K562 (cell line): ENCODE measurements at regions not wholly inside any gene's neighbourhood (a gene's known extent, or its start where the extent isn't known, plus 50 kb on each side); places are given as distances from the start of the nearest gene placed in this dataset.

Experiments used
- ATAC-seq: fragments of 200-7000 bp; cut with Tn5 transposase; 3 replicates; pipeline ENCODE4 v1.9.1; 2020; ENCODE audit warnings: moderate library complexity
- BruUV-seq: library from RNA; stranded (reverse); fragments of 400-500 nt; replicated peaks from 2 replicates; lab custom pipeline; 2021; lab: Mats Ljungman, UMichigan
- CTCF ChIA-PET: fragments of 300-600 bp; formaldehyde crosslinking; extraction: SDS; loops from one replicate; lab custom pipeline; 2021; ENCODE audit warnings: low intra/inter-chr PET ratio; lab: Yijun Ruan, JAX
- POLR2A ChIA-PET: fragments of 300-600, 350-650 bp; sonication (Branson Sonifier 250); formaldehyde crosslinking; extraction: SDS; loops from one replicate; lab custom pipeline; 2021; ENCODE audit warnings: antibody characterized with exemption, inconsistent platforms; lab: Yijun Ruan, JAX
- DNase-seq, 4 experiments: peaks; one replicate each; pipeline versions ENCODE4 v3.0.0 to v3.0.0-alpha.2; 2011 to 2018; ENCODE audit warnings: low spot score in 3 of 4, mixed read lengths in 3 of 4; ENCODE audit errors: extremely low read depth in 1 of 4
- FAIRE-seq: peaks from 2 replicates; lab custom pipeline; 2011; peaks lifted over from hg19 to GRCh38; lab: Jason Lieb, UNC
- H2AFZ ChIP-seq: 2 replicates; pipeline ENCODE4 v1.6.0; 2011; ENCODE audit warnings: low read depth, low read length, control low read depth, inconsistent platforms
- H3K27ac ChIP-seq: fragments of 200-600 bp; 3 replicates; pipeline ENCODE4 v1.8.0; 2011; ENCODE audit warnings: low read depth, mild to moderate bottlenecking, control low read depth, inconsistent platforms, low read length, moderate library complexity, mixed read lengths; ENCODE audit errors: extremely low read depth
- H3K27me3 ChIP-seq, 2 experiments: fragments of 300-600 bp in 1 of 2; 2 replicates in 1 of 2; 3 replicates in 1 of 2; pipeline versions ENCODE4 v1.6.0 to v1.8.0; 2011; ENCODE audit warnings: inconsistent platforms in 2 of 2, low read length in 2 of 2, mild to moderate bottlenecking in 1 of 2, mixed read lengths in 1 of 2, moderate library complexity in 1 of 2; ENCODE audit not compliant: control insufficient read depth in 2 of 2, insufficient read depth in 2 of 2
- H3K36me3 ChIP-seq: fragments of 300-600 bp; 3 replicates; pipeline ENCODE4 v1.8.0; 2011; ENCODE audit warnings: mild to moderate bottlenecking, low read length, inconsistent platforms; ENCODE audit not compliant: control insufficient read depth, insufficient read depth
- H3K4me1 ChIP-seq, 2 experiments: fragments of 200-600 bp in 1 of 2; replicated peaks in 1 of 2; 2 replicates in 1 of 2; 3 replicates in 1 of 2; pipeline versions ENCODE4 v1.5.1 to v1.8.0; 2011; ENCODE audit warnings: inconsistent platforms in 2 of 2, low read length in 2 of 2, mild to moderate bottlenecking in 1 of 2, mixed read lengths in 1 of 2, moderate library complexity in 1 of 2; ENCODE audit not compliant: control insufficient read depth in 2 of 2, insufficient read depth in 2 of 2
- H3K4me2 ChIP-seq: 2 replicates; pipeline ENCODE4 v1.6.1; 2011; ENCODE audit warnings: low read length, control low read depth, inconsistent platforms, mixed read lengths; ENCODE audit not compliant: insufficient read depth
- H3K4me3 ChIP-seq: fragments of 200-600 bp; sonication (generic), shearing (Covaris generic); 2 replicates; pipeline ENCODE4 v1.5.1; 2016; ENCODE audit warnings: control low read depth, inconsistent platforms
- H3K79me2 ChIP-seq: fragments of 200-600 bp; 3 replicates; pipeline ENCODE4 v1.8.0; 2011; ENCODE audit warnings: low read length, inconsistent platforms; ENCODE audit not compliant: control insufficient read depth, insufficient read depth
- H3K9ac ChIP-seq, 2 experiments: 2 replicates each; pipeline versions ENCODE4 v1.6.0 to v1.6.1; 2011; ENCODE audit warnings: low read depth in 2 of 2, low read length in 2 of 2, control low read depth in 1 of 2, inconsistent platforms in 1 of 2, mild to moderate bottlenecking in 1 of 2, mixed read lengths in 1 of 2; ENCODE audit not compliant: insufficient read depth in 1 of 2
- H3K9me1 ChIP-seq: one replicate; pipeline ENCODE4 v1.6.0; 2011; ENCODE audit warnings: inconsistent platforms, mild to moderate bottlenecking, low read length, moderate library complexity; ENCODE audit not compliant: control insufficient read depth, insufficient read depth
- H3K9me3 ChIP-seq: replicated peaks from 2 replicates; pipeline ENCODE4 v1.5.1; 2011; ENCODE audit warnings: low read depth, low read length, inconsistent platforms; ENCODE audit not compliant: control insufficient read depth, insufficient read depth
- H4K20me1 ChIP-seq: replicated peaks from 2 replicates; pipeline ENCODE4 v1.6.1; 2011; ENCODE audit warnings: low read length, inconsistent platforms, mixed read lengths; ENCODE audit not compliant: control insufficient read depth, insufficient read depth
- CREB1 ChIP-seq, 2 experiments: sonication (generic) in 1 of 2; formaldehyde crosslinking in 1 of 2; IDR thresholded peaks; 2 replicates each; pipeline versions ENCODE4 v1.6.1 to v1.8.0; 2012 to 2022; ENCODE audit warnings: inconsistent platforms in 1 of 2, mild to moderate bottlenecking in 1 of 2, missing genetic modification reagents in 1 of 2, moderate library complexity in 1 of 2
- CSDE1 ChIP-seq, 2 experiments: fragments of 450-650 bp; IDR thresholded peaks; 2 replicates each; pipeline ENCODE4 v1.6.1; 2016; ENCODE audit warnings: mild to moderate bottlenecking in 1 of 2
- CTBP1 ChIP-seq: fragments of 450-650 bp; IDR thresholded peaks from 2 replicates; pipeline ENCODE4 v1.6.1; 2016; ENCODE audit warnings: borderline replicate concordance
- E2F1 ChIP-seq: sonication (generic); formaldehyde crosslinking; IDR thresholded peaks from 2 replicates; pipeline ENCODE4 v1.8.1; 2023; ENCODE audit warnings: mild to moderate bottlenecking, missing genetic modification reagents, moderate library complexity
- HINFP ChIP-seq: fragments of 450-650 bp; conservative IDR thresholded peaks from 2 replicates; pipeline ENCODE4 v1.6.1; 2016; ENCODE audit warnings: missing genetic modification characterization, low read depth, mild to moderate bottlenecking, control low read depth, missing compliant biosample characterization
- MCM5 ChIP-seq: fragments of 450-650 bp; IDR thresholded peaks from 2 replicates; pipeline ENCODE4 v1.6.1; 2016; ENCODE audit warnings: low read depth
- MYBL2 ChIP-seq, 2 experiments: fragments of 450-650 bp in 1 of 2; sonication (generic) in 1 of 2; formaldehyde crosslinking in 1 of 2; IDR thresholded peaks; 2 replicates each; pipeline versions ENCODE4 v1.6.1 to v1.8.1; 2017 to 2022; ENCODE audit warnings: borderline replicate concordance in 1 of 2, inconsistent platforms in 1 of 2, low read depth in 1 of 2, mild to moderate bottlenecking in 1 of 2, missing genetic modification reagents in 1 of 2, moderate library complexity in 1 of 2
- NR2C2 ChIP-seq, 2 experiments: fragments of 200-800 bp in 1 of 2; sonication (Bioruptor generic) in 1 of 2; sonication (generic) in 1 of 2; formaldehyde crosslinking in 1 of 2; IDR thresholded peaks; 2 replicates each; pipeline versions ENCODE4 v1.6.1 to v1.8.0; 2016 to 2022; ENCODE audit warnings: mild to moderate bottlenecking in 1 of 2, missing compliant biosample characterization in 1 of 2, missing genetic modification characterization in 1 of 2, missing genetic modification reagents in 1 of 2
- POLR3A ChIP-seq: IDR thresholded peaks from 2 replicates; pipeline ENCODE4 v1.6.1; 2011; ENCODE audit warnings: borderline replicate concordance, mild to moderate bottlenecking, moderate library complexity; ENCODE audit not compliant: insufficient read length, insufficient read depth; ENCODE audit errors: extremely low read depth
- RBM22 ChIP-seq: fragments of 200-400 bp; formaldehyde crosslinking; IDR thresholded peaks from 2 replicates; pipeline ENCODE4 v1.6.1; 2018; ENCODE audit warnings: low read length, low read depth; ENCODE audit not compliant: poor library complexity, severe bottlenecking
- RFX1 ChIP-seq: fragments of 450-650 bp; IDR thresholded peaks from 2 replicates; pipeline ENCODE4 v1.6.1; 2016; ENCODE audit warnings: mild to moderate bottlenecking, moderate library complexity
- SAFB ChIP-seq: fragments of 200-400 bp; formaldehyde crosslinking; IDR thresholded peaks from 2 replicates; pipeline ENCODE4 v1.6.1; 2017; ENCODE audit warnings: low read depth, low read length, borderline replicate concordance
- SAP30 ChIP-seq: fragments of 200-600 bp; sonication (generic); IDR thresholded peaks from 2 replicates; pipeline ENCODE4 v1.6.1; 2012; ENCODE audit warnings: borderline replicate concordance, low read depth, mild to moderate bottlenecking, moderate library complexity, low read length, control low read depth, inconsistent platforms; ENCODE audit not compliant: insufficient read depth, poor library complexity, severe bottlenecking
- THRAP3 ChIP-seq: fragments of 450-650 bp; IDR thresholded peaks from 2 replicates; pipeline ENCODE4 v1.6.1; 2016; ENCODE audit warnings: mild to moderate bottlenecking, inconsistent platforms, borderline replicate concordance
- THRB ChIP-seq: fragments of 450-650 bp; formaldehyde crosslinking; conservative IDR thresholded peaks from 2 replicates; pipeline ENCODE4 v1.4.0; 2022; ENCODE audit warnings: mild to moderate bottlenecking, missing genetic modification characterization
- ZNF445 ChIP-seq: fragments of 250-450 bp; sonication (Bioruptor Pico); IDR thresholded peaks from 2 replicates; pipeline ENCODE4 v1.4.0; 2020; ENCODE audit warnings: low read depth, mild to moderate bottlenecking, moderate library complexity
- WGBS: fragments of 100-300 bp; shearing (Covaris generic); methylation state at CpG from one replicate; pipeline ENCODE4 v1.1.6; 2016; ENCODE audit warnings: low coverage, mixed read lengths; ENCODE audit not compliant: insufficient coverage; ENCODE audit errors: missing lambda C conversion rate; 5-methylcytosine and 5-hydroxymethylcytosine counted together
- in situ Hi-C: fragments of 300-500 bp; cut with MboI; formaldehyde crosslinking; loops from 4 replicates; pipeline ENCODE4 v1.15.0; 2018; ENCODE audit warnings: inconsistent platforms, mixed read lengths
- intact Hi-C: fragments of 100-400 bp; cut with micrococcal nuclease; formaldehyde crosslinking; loops from 2 replicates; pipeline ENCODE4 v1.14.2; 2022

- Histone ChIP-seq H3K27me3 (no peaks in the 10 kb centered on the region), H3K79me2 (no peaks in the 10 kb centered on the region), H3K27ac (no peak overlapping the region), H3K9me1 (no peaks in the 10 kb centered on the region), H2AFZ (no peak overlapping the region), H4K20me1 (no peaks in the 10 kb centered on the region), H3K4me2 (no peak overlapping the region), H3K9ac (no peak overlapping the region), H3K4me3 (no peak overlapping the region), H3K36me3 (no peaks in the 10 kb centered on the region), H3K9me3 (no peaks in the 10 kb centered on the region), H3K4me1 (no peaks in the 10 kb centered on the region)
- FAIRE-seq: no peak
- DNase-seq: no peak
- BruUV-seq: no TSS peak
- TF ChIP-seq E2F1 (CRISPR knock-in tag) (no peak), MCM5 (no peak), THRAP3 (no peak), POLR3A (no peak), ZNF445 (no peak), CREB1 (IDR thresholded peaks at IDR 0.05) (no peak), CREB1 (CRISPR knock-in tag; IDR thresholded peaks at IDR 0.05) (no peak), SAP30 (no peak), CSDE1 (IDR thresholded peaks at IDR 0.05) (no peak), THRB (CRISPR knock-in tag) (no peak), RBM22 (no peak), MYBL2 (IDR thresholded peaks at IDR 0.05; ENCODE audit: low read depth) (no peak), MYBL2 (CRISPR knock-in tag; IDR thresholded peaks at IDR 0.05; ENCODE audit: borderline replicate concordance) (no peak), RFX1 (no peak), HINFP (tag) (no peak), SAFB (no peak), NR2C2 (CRISPR knock-in tag; IDR thresholded peaks at IDR 0.05) (no peak), NR2C2 (tag; IDR thresholded peaks at IDR 0.05) (no peak), CTBP1 (no peak)
- ChIA-PET CTCF (no interaction called here), POLR2A (no interaction called here)
- WGBS: 4% methylated on average over 2 of the region's 2 CpGs
- in situ Hi-C loops: no loop called here
- no peak for ATAC-seq
- intact Hi-C loops: no loop called here
Observed at GRCh38 chr13:71949441-71949840, 82.4 kb upstream of the DACH1 start.
